SK-N-SH (cell line): ENCODE measurements at regions not wholly inside any gene's neighbourhood (a gene's known extent, or its start where the extent isn't known, plus 50 kb on each side); places are given as distances from the start of the nearest gene placed in this dataset.

ENCODE experiments used
- CTCF ChIP-seq: fragments of 200-600 bp; sonication (generic); IDR thresholded peaks from 2 replicates; pipeline ENCODE4 v1.6.1; 2017; ENCODE audit warnings: antibody characterized with exemption, mild to moderate bottlenecking, moderate library complexity
- EP300 ChIP-seq, 2 experiments: IDR thresholded peaks; 2 replicates each; pipeline versions ENCODE4 v1.4.0 to v1.6.1; 2012; ENCODE audit warnings: borderline replicate concordance in 1 of 2, low read depth in 1 of 2, low read length in 1 of 2
- EZH2phosphoT487 ChIP-seq: fragments of 200-600 bp; sonication (generic); IDR thresholded peaks from 2 replicates; pipeline ENCODE4 v1.6.1; 2017; ENCODE audit warnings: low read depth, mixed run types, mild to moderate bottlenecking, antibody characterized with exemption, moderate library complexity, borderline replicate concordance
- JUND ChIP-seq: IDR thresholded peaks from 2 replicates; pipeline ENCODE4 v1.4.0; 2012
- MEF2A ChIP-seq: IDR thresholded peaks from 2 replicates; pipeline ENCODE4 v1.4.0; 2012; ENCODE audit warnings: low read depth, borderline replicate concordance
- RAD21 ChIP-seq: IDR thresholded peaks from 2 replicates; pipeline ENCODE4 v1.6.1; 2012; ENCODE audit warnings: mild to moderate bottlenecking, low read length
- YY1 ChIP-seq: IDR thresholded peaks from 2 replicates; pipeline ENCODE4 v1.4.0; 2012; ENCODE audit warnings: low read depth, mild to moderate bottlenecking

GRCh38 chr7:155979566-155979965 lies 167.3 kb upstream of the SHH start:
- no peak for TF ChIP-seq RAD21
- TF ChIP-seq YY1 = no peak
- no peak for TF ChIP-seq CTCF
- no peak for TF ChIP-seq JUND
- no peak for TF ChIP-seq EZH2phosphoT487
- TF ChIP-seq EP300 (IDR thresholded peaks at IDR 0.05; ENCODE audit: borderline replicate concordance in 1 of 2, low read depth in 1 of 2, low read length in 1 of 2) = no peak
- TF ChIP-seq MEF2A = no peak
